ENCODE measurements at regions not wholly inside any gene's neighbourhood (a gene's known extent, or its start where the extent isn't known, plus 50 kb on each side); places are given as distances from the start of the nearest gene placed in this dataset.

- H3K27ac Mint-ChIP-seq, result no peak overlapping the region
- TF ChIP-seq, protein P1, sequence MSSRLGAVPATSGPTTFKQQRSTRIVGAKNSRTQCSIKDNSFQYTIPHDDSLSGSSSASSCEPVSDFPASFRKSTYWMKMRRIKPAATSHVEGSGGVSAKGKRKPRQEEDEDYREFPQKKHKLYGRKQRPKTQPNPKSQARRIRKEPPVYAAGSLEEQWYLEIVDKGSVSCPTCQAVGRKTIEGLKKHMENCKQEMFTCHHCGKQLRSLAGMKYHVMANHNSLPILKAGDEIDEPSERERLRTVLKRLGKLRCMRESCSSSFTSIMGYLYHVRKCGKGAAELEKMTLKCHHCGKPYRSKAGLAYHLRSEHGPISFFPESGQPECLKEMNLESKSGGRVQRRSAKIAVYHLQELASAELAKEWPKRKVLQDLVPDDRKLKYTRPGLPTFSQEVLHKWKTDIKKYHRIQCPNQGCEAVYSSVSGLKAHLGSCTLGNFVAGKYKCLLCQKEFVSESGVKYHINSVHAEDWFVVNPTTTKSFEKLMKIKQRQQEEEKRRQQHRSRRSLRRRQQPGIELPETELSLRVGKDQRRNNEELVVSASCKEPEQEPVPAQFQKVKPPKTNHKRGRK (CRISPR knock-in tag; IDR thresholded peaks at IDR 0.05; ENCODE audit: borderline replicate concordance), result no peak
- no peak for TF ChIP-seq JAZF1 (CRISPR knock-in tag; IDR thresholded peaks at IDR 0.05)
- no peak for TF ChIP-seq SOX15 (CRISPR knock-in tag; IDR thresholded peaks at IDR 0.05)
- no peak for TF ChIP-seq EMX1 (CRISPR knock-in tag; IDR thresholded peaks at IDR 0.05)
- TF ChIP-seq NR1H2 (CRISPR knock-in tag; IDR thresholded peaks at IDR 0.05), result no peak
- no peak for TF ChIP-seq ZNF138 (CRISPR knock-in tag; conservative IDR thresholded peaks at IDR 0.05)
- peaks cover 40% of the 10 kb centered on the region for H3K9me3 Mint-ChIP-seq
- no peak overlapping the region for H3K4me3 Mint-ChIP-seq
- ATAC-seq (no peak), DNase-seq (ENCODE audit: low spot score) (no peak)
- H3K36me3 Mint-ChIP-seq, result peaks cover 31% of the 10 kb centered on the region
- CTCF ChIA-PET, result no interaction called here
- POLR2A ChIA-PET, result no interaction called here
- H3K27me3 Mint-ChIP-seq (ENCODE audit: low read depth), result no peaks in the 10 kb centered on the region; the same call in 1 of the 2 replicates
- no peaks in the 10 kb centered on the region for H3K4me1 Mint-ChIP-seq
These were observed 231.1 kb upstream of the CNTN6 start for GRCh38 chr3:861721-862120.

- Mint-ChIP-seq H3K27ac (no peak overlapping the region), H3K9me3 (peaks cover 76% of the 10 kb centered on the region), H3K4me1 (no peaks in the 10 kb centered on the region), H3K36me3 (peaks cover 53% of the 10 kb centered on the region), H3K27me3 (ENCODE audit: low read depth) (peaks cover 4% of the 10 kb centered on the region), H3K4me3 (no peak overlapping the region)
- DNase-seq (ENCODE audit: low spot score) (no peak), ATAC-seq (no peak)
- POLR2A ChIA-PET, result no interaction called here
- CTCF ChIA-PET, result no interaction called here
- TF ChIP-seq FOXK1 (CRISPR knock-in tag; IDR thresholded peaks at IDR 0.05) (no peak), EMX1 (CRISPR knock-in tag; IDR thresholded peaks at IDR 0.05) (no peak), IRF2 (CRISPR knock-in tag; IDR thresholded peaks at IDR 0.05; ENCODE audit: borderline replicate concordance, low read depth) (no peak), ZNF219 (CRISPR knock-in tag; IDR thresholded peaks at IDR 0.05; ENCODE audit: borderline replicate concordance) (no peak), ZNF121 (CRISPR knock-in tag; IDR thresholded peaks at IDR 0.05) (no peak), E2F5 (CRISPR knock-in tag; IDR thresholded peaks at IDR 0.05) (no peak), ERG (CRISPR knock-in tag; IDR thresholded peaks at IDR 0.05) (no peak), NR1H2 (CRISPR knock-in tag; IDR thresholded peaks at IDR 0.05) (no peak), CDX4 (CRISPR knock-in tag; IDR thresholded peaks at IDR 0.05; ENCODE audit: borderline replicate concordance) (no peak)
- TF ChIP-seq, protein P2, sequence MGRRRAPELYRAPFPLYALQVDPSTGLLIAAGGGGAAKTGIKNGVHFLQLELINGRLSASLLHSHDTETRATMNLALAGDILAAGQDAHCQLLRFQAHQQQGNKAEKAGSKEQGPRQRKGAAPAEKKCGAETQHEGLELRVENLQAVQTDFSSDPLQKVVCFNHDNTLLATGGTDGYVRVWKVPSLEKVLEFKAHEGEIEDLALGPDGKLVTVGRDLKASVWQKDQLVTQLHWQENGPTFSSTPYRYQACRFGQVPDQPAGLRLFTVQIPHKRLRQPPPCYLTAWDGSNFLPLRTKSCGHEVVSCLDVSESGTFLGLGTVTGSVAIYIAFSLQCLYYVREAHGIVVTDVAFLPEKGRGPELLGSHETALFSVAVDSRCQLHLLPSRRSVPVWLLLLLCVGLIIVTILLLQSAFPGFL (CRISPR knock-in tag; IDR thresholded peaks at IDR 0.05; ENCODE audit: borderline replicate concordance), result no peak
- TF ChIP-seq, protein P3, sequence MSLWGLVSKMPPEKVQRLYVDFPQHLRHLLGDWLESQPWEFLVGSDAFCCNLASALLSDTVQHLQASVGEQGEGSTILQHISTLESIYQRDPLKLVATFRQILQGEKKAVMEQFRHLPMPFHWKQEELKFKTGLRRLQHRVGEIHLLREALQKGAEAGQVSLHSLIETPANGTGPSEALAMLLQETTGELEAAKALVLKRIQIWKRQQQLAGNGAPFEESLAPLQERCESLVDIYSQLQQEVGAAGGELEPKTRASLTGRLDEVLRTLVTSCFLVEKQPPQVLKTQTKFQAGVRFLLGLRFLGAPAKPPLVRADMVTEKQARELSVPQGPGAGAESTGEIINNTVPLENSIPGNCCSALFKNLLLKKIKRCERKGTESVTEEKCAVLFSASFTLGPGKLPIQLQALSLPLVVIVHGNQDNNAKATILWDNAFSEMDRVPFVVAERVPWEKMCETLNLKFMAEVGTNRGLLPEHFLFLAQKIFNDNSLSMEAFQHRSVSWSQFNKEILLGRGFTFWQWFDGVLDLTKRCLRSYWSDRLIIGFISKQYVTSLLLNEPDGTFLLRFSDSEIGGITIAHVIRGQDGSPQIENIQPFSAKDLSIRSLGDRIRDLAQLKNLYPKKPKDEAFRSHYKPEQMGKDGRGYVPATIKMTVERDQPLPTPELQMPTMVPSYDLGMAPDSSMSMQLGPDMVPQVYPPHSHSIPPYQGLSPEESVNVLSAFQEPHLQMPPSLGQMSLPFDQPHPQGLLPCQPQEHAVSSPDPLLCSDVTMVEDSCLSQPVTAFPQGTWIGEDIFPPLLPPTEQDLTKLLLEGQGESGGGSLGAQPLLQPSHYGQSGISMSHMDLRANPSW (CRISPR knock-in tag; conservative IDR thresholded peaks at IDR 0.05; ENCODE audit: low read depth), result no peak
These were observed 223.6 kb upstream of the CNTN6 start for GRCh38 chr3:869269-869668.

Data from WTC11 (cell line).